HG02610 (cell line): ENCODE measurements at regions not wholly inside any gene's neighbourhood (a gene's known extent, or its start where the extent isn't known, plus 50 kb on each side); places are given as distances from the start of the nearest gene placed in this dataset.
A peak's percentile ranks its signal among the peaks of the same experiment; 100 is the strongest.
"Not testable (repeated sequence)": the region's sequence is repeated elsewhere in the genome, so short reads cannot be mapped to it uniquely, and the experiment has no call there.

Source experiments
- ATAC-seq: cut with Tn5 transposase; IDR thresholded peaks from one replicate; pipeline ENCODE4 v1.9.1; 2021; ENCODE audit warnings: mild to moderate bottlenecking, moderate library complexity; ENCODE audit not compliant: unreplicated experiment

DNA sequence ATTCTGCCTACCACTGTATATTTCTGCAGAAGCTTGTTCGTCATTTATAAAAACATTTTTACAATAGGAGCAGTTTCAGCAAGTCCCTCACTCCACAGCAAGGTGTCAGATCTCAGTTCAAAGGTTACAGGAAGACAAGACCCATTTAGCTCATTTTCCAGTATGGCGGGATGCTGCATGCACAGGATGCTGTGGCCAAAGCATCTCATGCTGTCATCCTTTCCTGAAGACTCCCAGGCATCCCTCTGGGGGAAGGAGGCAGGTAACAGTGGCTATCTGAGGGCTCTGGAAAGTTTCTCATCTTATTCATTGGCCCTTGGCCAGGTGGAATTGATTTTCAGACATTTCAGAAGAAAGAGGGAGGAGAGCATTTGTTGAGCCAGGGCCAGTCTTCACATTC lies 539.3 kb upstream of the CDH5 start:
- no peak for ATAC-seq

GRCh38 chr16:65825191-65825856 lies 541.2 kb upstream of the CDH5 start:
- no peak for ATAC-seq

GRCh38 chr16:65822148-65822547 lies 544.3 kb upstream of the CDH5 start:
- no peak for ATAC-seq

- no peak for ATAC-seq
Observed at GRCh38 chr16:65819136-65819898, 547.2 kb upstream of the CDH5 start.

DNA sequence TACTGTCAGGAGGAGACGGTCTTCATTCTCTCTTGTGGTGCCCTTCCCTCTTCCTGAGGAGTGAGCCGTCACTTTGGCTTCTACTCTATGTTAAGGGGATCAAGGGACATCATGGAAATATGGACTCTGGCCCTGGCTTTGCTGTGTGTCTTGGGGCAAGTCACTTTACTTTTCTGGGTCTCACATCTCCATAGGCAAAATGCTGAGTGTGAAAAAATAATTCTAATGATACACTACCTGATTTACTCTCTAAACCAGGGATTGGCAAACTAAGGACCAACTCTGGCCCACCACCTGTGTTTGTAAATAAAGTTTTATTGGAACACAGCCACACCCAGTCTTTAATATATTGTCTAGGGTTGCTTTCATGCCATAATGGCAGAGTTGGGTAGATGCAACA lies 548.7 kb upstream of the CDH5 start:
- ATAC-seq: no peak

DNA sequence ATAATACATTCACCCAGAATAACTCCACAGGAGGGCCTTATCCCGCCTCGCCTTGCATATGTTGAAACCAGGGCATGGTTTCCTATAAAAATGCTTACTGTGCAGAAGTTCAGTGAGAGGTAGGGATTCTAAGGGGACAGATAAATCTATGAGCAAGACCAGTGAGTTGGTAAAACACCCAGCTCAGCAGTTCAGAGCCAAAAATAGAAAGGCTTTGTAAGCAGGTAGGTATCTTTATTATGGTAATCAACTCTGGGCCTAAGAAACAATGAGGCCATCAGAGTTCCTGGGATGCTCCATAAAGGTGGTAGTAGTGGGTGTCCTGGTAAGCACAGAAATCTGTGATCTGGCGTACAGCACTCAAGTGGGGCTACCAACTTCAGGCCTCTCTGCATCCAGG lies 549.4 kb upstream of the CDH5 start:
- ATAC-seq: no peak

- ATAC-seq: no peak
Observed at GRCh38 chr16:65816556-65816955, 549.9 kb upstream of the CDH5 start.

DNA sequence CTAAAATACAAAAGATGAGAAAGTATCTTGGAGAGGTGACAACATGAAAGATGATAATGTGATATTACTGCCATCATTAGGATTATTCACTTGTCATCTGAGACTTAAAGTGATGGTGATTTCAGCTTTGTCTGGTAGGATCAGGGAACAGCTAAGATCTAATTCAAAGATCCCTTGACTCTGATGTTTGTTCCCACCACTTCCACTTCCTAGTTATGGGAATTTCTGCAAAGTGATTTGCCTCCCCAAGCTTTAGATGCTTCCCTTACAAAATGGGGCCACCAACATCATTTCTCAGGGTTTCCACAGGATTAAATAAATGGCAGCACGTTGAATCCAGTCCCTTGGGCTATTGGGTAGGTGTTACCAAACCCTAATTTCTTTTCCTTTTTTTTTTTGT lies 550.8 kb upstream of the CDH5 start:
- no peak for ATAC-seq

GRCh38 chr16:65813879-65814278 lies 552.6 kb upstream of the CDH5 start:
- ATAC-seq: not testable (repeated sequence)

DNA sequence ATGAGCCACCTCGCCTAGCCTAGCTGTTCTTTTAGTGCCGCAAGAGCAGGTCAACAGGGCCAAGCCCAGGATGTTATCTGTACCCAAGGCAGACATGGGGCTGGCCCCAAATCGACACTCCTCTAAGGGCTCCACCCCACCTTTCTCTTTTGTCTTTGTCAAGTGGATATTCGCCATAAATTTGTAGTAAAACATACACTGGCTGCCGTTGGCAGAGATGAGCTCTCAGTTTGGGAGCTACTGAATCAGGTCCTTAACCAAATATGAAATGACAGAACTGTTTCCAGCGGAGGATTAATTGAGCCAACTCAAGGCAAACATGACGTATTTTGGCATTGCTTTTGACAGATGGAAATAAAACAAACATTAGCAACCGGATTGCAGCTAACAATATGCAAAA lies 556.9 kb upstream of the CDH5 start:
- ATAC-seq: no peak

DNA sequence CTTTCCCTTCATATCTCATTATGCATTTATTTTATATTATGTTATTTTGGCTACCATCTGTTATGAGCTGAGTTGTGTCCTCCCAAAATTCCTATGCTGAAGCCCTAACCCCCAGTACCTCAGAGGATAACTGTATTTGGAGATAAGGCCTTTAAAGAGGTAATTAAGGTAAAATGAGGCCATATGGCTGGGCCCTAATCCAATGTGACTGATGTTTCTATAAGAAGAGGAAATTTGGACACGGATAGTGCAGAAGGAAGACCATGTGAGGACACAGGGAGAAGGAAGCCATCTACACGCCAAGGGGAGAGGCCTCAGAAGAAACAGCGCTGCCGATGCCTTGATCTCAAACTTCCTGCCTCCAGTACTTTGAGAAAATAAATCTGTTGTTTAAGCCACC lies 557.7 kb upstream of the CDH5 start:
- ATAC-seq: no peak

DNA sequence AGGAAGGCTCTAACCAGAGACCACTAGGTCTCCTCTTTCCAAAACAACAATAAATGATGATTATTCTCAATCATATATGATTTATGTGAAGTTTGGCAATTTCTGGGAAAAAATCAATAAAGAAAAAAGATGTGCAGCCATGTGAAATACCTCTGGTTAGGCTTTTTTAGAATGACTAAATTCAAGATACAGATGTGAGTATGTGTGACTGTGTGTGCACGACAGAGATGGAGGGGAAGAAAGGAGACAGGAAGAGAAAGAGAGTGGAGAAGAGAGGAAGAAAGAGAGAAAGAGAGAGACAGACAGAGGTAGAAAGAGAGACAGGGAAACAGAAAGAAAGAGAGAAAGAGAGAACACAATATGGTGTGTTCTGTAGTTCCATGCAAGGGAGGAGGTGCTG lies 558.6 kb upstream of the CDH5 start:
- peak; percentile 63 for ATAC-seq

DNA sequence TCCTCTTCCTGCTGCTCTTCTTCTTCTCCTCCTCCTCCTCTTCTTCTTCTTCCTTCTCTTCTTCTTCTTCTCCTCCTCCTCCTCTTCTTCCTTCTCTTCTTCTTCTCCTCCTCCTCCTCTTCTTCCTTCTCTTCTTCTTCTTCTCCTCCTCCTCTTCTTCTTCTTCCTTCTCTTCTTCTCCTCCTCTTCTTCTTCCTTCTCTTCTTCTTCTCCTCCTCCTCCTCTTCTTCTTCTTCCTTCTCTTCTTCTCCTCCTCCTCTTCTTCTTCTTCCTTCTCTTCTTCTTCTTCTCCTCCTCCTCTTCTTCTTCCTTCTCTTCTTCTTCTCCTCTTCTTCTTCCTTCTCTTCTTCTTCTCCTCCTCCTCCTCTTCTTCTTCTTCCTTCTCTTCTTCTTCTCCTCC lies 560.8 kb upstream of the CDH5 start:
- ATAC-seq: not testable (repeated sequence)

DNA sequence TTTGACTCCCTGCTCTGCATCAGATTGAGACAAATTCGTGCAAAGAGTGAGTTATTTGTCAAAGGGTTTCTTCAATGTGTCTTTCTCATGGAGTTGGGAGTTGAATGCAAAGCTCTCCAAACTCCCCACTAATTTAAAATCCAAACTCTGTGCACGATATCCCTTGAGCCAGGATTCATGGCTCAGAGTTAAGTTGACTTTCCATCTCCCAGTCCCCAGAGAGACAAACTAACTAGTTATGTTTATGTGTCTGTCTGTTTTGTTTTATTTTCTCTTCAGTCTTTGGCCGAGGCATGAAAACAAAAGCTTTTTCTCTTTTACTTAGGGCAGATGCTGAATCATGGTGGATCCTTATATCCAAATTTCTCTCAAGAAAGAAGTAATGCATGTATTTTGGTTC lies 570.0 kb upstream of the CDH5 start:
- no peak for ATAC-seq

- no peak for ATAC-seq
Observed at GRCh38 chr16:65794973-65795372, 571.5 kb upstream of the CDH5 start.

GRCh38 chr16:65793781-65794180 lies 572.7 kb upstream of the CDH5 start:
- ATAC-seq: no peak

- no peak for ATAC-seq
Observed at GRCh38 chr16:65790768-65791167, 575.7 kb upstream of the CDH5 start.

DNA sequence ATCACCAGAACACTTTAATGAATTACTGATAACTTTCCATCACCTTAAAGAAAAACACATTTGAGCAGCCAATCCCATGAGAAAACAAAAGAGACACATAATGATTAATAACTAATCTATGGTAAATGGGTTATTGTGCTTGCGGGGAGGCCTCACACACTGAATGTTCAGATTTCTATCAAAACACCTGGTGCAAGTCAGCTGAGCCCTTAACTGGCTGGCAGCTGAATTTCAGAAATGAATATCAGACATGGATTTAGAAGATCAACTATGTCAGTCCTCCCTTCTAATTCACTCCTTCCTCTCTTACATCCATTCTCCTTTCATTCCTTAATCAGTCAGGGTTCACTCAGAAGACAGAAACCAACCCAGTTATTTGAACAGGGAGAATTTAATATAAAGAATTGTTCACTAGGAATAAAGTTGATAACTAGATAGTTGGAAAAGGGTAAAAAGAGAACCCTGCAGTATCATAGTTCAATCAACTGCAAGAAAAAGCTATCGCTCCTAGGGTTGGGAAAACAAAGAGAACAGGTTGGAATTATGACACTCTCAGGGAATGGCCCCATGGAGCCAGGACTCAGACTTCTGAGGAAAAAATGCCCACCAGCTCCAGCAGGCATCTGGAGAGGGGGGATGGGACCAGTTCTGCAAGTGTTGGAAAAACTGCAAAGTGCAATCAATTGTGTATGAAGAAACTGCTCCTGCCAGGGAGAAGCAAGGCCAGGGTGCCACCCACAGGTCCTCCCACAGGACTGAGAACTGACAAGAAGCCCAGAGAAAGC lies 577.1 kb upstream of the CDH5 start:
- ATAC-seq: no peak

DNA sequence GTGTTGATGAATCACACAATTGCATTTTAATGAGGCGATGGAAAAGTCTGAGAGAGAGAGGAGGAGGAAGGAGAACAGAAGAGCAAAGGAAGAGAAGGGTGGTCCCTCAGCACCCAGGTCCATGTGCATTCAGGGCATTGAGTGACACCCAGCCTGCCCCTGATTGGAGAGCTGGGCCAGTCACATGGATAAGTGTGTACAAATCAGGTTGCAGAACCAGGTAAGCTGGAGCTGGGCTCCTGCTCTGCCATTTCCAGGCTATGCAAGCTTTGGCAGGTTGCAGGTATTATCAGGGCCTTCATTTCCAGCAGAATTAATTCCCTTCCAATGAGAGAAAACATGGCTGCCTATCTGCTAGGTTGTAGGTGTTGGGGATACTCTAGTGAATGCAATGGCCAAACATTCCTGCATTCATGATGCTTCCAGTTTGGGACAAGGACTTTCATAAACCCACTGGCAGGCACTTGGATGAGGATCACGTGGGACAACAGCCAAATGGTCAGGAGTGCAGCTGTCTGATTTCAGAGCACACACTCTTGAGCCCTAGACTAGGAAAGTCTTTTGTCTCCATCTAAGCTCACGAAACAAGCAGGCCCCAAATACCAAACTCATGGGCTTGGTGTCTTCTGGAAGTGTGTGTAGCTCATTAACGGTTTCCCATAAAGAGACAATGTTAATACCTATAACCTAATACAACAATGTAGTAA lies 577.9 kb upstream of the CDH5 start:
- no peak for ATAC-seq

DNA sequence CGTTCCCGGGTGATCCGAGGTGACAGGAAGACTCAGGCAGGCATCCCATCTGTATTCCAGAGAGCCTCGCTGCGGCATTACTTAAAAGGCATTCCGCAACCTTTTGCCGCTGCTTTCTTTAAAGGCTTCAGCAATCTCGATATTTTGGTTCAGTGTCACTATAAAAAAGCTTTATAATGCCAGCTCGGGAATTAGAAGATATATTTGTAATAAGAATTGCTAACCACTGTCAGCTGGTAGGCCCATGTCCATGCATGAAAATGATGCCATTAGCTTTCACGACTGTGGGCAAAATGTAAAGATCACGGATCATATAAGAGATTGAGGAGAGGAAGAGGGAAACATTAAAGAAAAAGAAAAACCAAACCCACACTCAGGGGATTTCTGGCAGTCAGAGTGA lies 578.6 kb upstream of the CDH5 start:
- no peak for ATAC-seq

GRCh38 chr16:65786916-65787315 lies 579.6 kb upstream of the CDH5 start:
- ATAC-seq: no peak
